ENCODE measurements at regions not wholly inside any gene's neighbourhood (a gene's known extent, or its start where the extent isn't known, plus 50 kb on each side); places are given as distances from the start of the nearest gene placed in this dataset.

DNA sequence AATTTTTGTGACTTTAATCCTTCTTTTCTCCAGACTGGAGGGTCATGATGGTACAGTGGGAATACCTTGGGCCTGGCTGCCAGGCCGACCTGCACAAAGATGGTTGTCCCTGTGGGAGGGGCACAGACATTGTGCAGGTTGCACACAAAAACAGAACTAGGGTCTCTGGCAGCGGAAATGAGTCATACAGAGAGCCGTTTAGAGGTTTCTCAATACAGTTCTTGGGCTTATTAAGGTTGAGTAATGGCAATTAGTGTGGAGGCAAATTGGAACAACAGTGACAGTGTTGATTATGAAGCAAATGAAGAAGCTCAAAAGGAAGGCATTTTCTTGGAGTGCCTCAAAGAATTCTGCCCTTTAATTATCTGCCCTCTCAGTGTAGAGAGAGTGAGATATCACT is 173.6 kb downstream of the TENT4A start:
- H3K27me3 ChIP-seq = no peaks in the 10 kb centered on the region
- H3K9ac ChIP-seq = no peak overlapping the region
- H3K4me3 ChIP-seq = no peak overlapping the region
- no peaks in the 10 kb centered on the region for H3K4me1 ChIP-seq
- H3K27ac ChIP-seq = no peak overlapping the region
- H4K20me1 ChIP-seq = no peaks in the 10 kb centered on the region
- no peaks in the 10 kb centered on the region for H3K36me3 ChIP-seq
- no peak overlapping the region for H3K4me2 ChIP-seq
- peaks cover 43% of the 10 kb centered on the region for H3K9me3 ChIP-seq
- TF ChIP-seq Cebpa-rat (IDR thresholded peaks at IDR 0.05) = no peak

DNA sequence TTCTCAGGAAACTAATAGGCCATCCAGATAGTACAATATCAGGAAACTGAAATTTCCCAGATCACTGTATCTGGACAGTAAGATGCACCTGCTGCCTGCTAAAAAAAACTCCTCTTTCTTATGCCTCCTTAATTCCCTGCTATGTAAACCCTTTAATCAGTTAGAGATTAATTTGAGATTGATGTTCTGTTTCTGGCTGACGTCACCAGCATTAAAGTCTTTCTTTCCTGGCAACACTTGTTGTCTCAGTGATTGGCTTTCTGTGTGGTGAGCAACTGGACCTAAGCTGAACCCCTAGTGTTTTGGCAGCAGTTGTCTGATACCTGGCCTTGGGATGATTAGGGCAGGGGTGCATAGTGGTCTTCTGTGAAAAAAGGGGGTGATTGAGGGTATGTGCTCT is 175.8 kb downstream of the TENT4A start:
- TF ChIP-seq Cebpa-rat (IDR thresholded peaks at IDR 0.05) = no peak

DNA sequence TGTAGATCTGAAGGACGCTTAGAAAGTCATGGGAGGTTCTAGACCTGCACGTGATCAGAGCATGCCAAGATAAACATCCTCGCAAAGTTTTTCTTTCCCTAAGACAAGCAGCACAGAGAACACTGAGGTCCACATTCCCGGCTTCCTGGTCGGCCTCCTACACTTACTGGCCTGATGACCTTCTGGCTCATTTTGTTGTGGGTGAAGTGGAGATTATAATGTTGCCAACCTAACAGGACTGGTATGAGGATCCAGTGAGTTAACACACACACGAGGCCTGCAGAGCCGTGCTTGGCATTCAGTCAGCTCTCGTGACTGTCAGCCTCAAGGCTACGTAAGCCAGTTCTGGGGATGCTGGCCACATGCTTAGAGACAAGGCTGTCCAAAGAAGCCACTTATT is 186.0 kb downstream of the TENT4A start:
- H3K9ac ChIP-seq = no peak overlapping the region
- H4K20me1 ChIP-seq = no peaks in the 10 kb centered on the region
- no peaks in the 10 kb centered on the region for H3K27me3 ChIP-seq
- no peak for TF ChIP-seq Cebpa-rat (IDR thresholded peaks at IDR 0.05)
- H3K27ac ChIP-seq = no peak overlapping the region
- no peaks in the 10 kb centered on the region for H3K36me3 ChIP-seq
- H3K4me1 ChIP-seq = no peaks in the 10 kb centered on the region
- H3K4me2 ChIP-seq = no peak overlapping the region
- 0 out of 2 replicates have a peak, but pooled peaks cover 5% of the 10 kb centered on the region for H3K9me3 ChIP-seq
- no peak overlapping the region for H3K4me3 ChIP-seq

More for the DNA sequence above, 175.8 kb downstream of the TENT4A start:
- H3K4me3 ChIP-seq = no peak overlapping the region
- H3K27ac ChIP-seq = no peak overlapping the region
- H3K9me3 ChIP-seq = peaks cover 43% of the 10 kb centered on the region
- no peaks in the 10 kb centered on the region for H3K4me1 ChIP-seq
- no peaks in the 10 kb centered on the region for H4K20me1 ChIP-seq
- no peak overlapping the region for H3K9ac ChIP-seq
- no peaks in the 10 kb centered on the region for H3K36me3 ChIP-seq
- no peaks in the 10 kb centered on the region for H3K27me3 ChIP-seq
- no peak overlapping the region for H3K4me2 ChIP-seq

DNA sequence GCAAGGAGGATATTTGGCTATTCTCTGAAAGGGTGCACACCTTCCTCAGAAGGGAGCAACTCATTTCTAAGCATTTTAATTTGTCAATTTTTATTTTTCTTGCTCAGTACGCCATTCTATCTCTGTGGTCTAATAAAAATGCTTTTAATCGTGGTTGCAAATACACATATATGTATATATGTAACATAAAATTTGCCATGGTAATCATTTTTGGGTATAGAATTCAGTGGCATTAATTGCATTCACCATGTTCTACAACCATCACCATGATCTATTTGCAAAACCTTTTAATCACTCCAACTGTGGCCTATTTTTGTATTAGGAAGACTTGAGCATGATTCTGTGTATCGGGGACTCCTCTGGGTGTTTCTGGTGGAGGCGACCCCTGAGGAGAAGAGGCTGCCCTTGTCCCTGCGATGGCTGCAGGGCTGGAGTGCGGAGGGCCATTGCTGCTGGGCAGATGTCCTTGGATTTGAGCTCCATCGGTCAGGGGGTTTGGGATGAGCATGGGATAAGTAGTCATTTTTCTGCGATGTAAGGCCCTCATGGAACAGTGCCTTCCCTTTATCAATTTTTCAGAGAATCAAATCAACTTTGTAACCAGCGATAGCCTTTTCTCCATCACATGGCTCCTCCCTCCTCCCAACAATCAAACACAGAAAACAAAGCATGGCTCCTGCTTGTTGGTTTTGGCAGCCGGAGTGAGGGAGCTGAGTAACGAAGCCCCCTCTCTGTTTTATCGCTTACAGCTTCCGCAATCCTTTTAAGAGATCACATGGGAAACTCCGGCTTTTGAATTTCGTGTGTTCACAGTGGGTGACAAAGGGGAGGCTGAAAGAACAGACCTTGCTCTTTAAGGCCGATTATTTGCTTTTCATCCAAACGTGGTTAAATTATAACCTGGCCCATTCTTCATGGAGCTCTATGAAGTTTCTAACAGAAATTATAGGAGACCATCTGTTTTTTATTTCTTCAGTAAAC is 187.3 kb downstream of the TENT4A start:
- TF ChIP-seq Cebpa-rat (IDR thresholded peaks at IDR 0.05) = no peak
- H3K4me1 ChIP-seq = no peaks in the 10 kb centered on the region
- no peaks in the 10 kb centered on the region for H3K27me3 ChIP-seq
- 0 out of 2 replicates have a peak, but pooled peaks cover 5% of the 10 kb centered on the region for H3K9me3 ChIP-seq
- no peak overlapping the region for H3K27ac ChIP-seq
- no peak overlapping the region for H3K4me3 ChIP-seq
- no peak overlapping the region for H3K9ac ChIP-seq
- H3K36me3 ChIP-seq = no peaks in the 10 kb centered on the region
- no peaks in the 10 kb centered on the region for H4K20me1 ChIP-seq
- H3K4me2 ChIP-seq = no peak overlapping the region

DNA sequence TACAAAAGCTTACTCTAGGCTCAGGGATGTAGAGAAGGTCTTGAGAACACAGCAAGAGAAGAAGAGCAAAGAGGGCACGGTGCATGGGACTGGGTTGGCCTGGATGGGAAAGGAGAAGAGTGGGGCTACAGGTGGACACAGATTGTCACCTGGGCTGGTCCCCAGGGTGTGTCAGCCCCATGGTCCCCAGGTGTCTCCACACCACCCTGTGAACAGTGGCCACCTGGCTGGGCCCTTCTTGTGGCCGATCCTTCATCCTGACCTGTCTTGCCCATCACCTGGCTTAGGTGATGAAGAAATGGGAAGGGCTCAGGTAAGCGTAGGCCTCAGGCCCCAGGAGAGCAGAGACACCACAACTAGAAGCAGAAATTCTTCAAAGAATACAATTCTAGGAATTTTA is 188.9 kb downstream of the TENT4A start:
- no peaks in the 10 kb centered on the region for H4K20me1 ChIP-seq
- H3K9ac ChIP-seq = no peak overlapping the region
- TF ChIP-seq Cebpa-rat (IDR thresholded peaks at IDR 0.05) = no peak
- no peak overlapping the region for H3K4me3 ChIP-seq
- no peak overlapping the region for H3K4me2 ChIP-seq
- no peaks in the 10 kb centered on the region for H3K4me1 ChIP-seq
- no peaks in the 10 kb centered on the region for H3K36me3 ChIP-seq
- 0 out of 2 replicates have a peak, but pooled peaks cover 5% of the 10 kb centered on the region for H3K9me3 ChIP-seq
- no peaks in the 10 kb centered on the region for H3K27me3 ChIP-seq
- no peak overlapping the region for H3K27ac ChIP-seq

DNA sequence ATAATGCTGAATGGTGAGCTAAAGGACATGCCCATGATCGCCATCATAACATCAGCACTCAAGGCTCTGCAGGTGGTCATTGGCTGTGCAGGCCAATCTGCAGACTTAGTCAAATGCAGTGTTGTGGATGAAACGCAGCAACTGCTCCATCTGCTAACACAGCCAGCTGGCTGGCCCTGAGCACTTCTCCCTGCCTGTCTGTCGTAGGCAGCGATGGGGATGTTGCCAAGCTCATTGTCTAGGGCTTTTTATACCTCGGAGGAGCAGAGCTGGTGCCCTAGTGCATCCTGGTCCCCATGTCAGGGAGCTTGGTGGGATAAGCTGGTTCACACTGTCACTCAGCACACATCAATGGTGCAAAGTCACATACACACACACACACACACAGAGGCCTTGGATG is 189.4 kb downstream of the TENT4A start:
- Histone ChIP-seq H3K4me1 (no peaks in the 10 kb centered on the region), H4K20me1 (no peaks in the 10 kb centered on the region), H3K9me3 (0 out of 2 replicates have a peak, but pooled peaks cover 5% of the 10 kb centered on the region), H3K9ac (no peak overlapping the region), H3K36me3 (no peaks in the 10 kb centered on the region), H3K27ac (no peak overlapping the region), H3K4me2 (no peak overlapping the region), H3K4me3 (no peak overlapping the region), H3K27me3 (no peaks in the 10 kb centered on the region)
- TF ChIP-seq Cebpa-rat (IDR thresholded peaks at IDR 0.05) = no peak

DNA sequence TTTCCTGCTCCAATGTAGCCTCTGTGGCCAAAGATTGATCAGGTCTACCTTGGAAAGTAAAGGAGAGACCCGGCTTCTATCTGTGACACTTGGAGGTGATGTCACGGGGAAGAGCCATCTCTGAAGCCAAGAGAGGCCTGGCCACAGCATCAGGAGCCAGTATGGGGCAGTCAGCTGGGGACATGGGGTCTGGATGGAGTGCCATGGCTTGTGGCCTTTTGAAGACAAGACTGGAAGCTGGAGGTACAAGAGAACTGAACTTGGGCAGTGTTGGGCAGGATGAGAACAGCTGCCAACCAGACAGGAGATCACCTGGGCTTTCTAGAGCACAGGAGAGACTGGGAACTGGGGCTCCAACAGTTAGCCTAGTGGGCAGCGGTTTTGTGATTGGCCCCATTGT is 190.7 kb downstream of the TENT4A start:
- no peaks in the 10 kb centered on the region for H3K27me3 ChIP-seq
- H3K4me2 ChIP-seq = no peak overlapping the region
- no peak overlapping the region for H3K9ac ChIP-seq
- H4K20me1 ChIP-seq = no peaks in the 10 kb centered on the region
- H3K9me3 ChIP-seq = no peaks in the 10 kb centered on the region
- H3K36me3 ChIP-seq = no peaks in the 10 kb centered on the region
- no peak overlapping the region for H3K4me3 ChIP-seq
- H3K4me1 ChIP-seq = no peaks in the 10 kb centered on the region
- H3K27ac ChIP-seq = no peak overlapping the region
- no peak for TF ChIP-seq Cebpa-rat (IDR thresholded peaks at IDR 0.05)

DNA sequence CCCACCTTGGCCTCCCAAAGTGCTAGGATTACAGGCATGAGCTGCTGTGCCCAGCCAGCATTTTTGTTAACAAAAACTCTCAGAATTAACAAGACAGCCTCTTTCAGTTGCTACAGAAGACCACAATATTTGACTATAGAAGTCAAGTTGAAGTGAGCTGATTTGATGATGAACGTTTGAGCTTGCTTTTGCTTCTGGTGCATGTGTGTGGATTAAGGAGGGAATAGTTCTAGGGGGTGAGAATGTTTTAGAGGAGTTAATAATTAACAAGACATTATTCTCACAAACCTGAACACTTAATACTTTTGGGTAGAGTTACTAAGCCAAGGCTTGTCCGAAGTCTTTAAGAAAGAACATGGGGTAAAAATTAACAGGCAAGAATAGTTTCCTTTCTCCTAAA is 191.6 kb downstream of the TENT4A start:
- Histone ChIP-seq H3K9ac (no peak overlapping the region), H3K4me3 (no peak overlapping the region), H4K20me1 (no peaks in the 10 kb centered on the region), H3K4me2 (no peak overlapping the region), H3K27ac (no peak overlapping the region), H3K27me3 (no peaks in the 10 kb centered on the region), H3K4me1 (no peaks in the 10 kb centered on the region), H3K36me3 (no peaks in the 10 kb centered on the region), H3K9me3 (no peaks in the 10 kb centered on the region)
- TF ChIP-seq Cebpa-rat (IDR thresholded peaks at IDR 0.05) = no peak

DNA sequence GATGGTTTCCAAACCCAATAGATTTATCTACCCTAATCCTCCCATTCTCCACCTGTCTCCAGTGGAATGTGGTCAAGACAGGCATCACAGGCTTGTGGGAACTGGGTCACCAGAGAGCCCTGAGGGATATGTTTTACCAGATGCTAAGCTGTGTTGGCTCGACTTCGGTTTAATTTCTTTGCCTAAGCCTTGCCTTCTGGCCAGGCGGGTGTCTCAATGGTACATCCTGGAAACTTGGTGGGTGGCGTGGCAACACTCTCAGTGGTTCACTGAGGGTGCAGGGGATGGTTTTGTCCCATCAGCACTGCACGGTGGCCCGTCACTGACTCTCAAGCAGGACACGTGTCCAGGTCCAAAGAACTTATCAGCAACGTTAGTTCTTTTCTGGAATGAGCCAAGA is 192.2 kb downstream of the TENT4A start:
- no peak for TF ChIP-seq Cebpa-rat (IDR thresholded peaks at IDR 0.05)
- no peak overlapping the region for H3K4me2 ChIP-seq
- no peaks in the 10 kb centered on the region for H3K9me3 ChIP-seq

DNA sequence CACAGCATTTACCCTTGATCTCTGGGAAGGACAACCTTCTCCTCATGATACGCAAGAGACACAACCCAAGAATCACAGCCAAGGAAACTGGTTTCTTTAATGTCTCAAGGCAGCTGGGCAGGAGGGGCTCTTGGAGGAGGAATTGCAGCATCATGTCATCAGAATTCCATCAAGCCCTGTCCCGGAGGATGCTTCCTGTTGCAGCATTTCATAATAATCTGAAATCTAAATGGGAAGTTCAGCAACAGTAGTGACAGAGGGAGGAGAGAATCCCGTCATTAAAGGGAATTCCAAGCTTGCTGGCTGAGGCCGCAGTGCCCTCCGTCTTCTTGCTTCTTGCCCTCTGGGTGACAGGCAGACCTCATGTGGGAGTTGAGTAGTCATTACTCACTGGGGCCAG is 192.7 kb downstream of the TENT4A start:
- Histone ChIP-seq H3K4me3 (no peak overlapping the region), H3K4me2 (no peak overlapping the region), H3K4me1 (no peaks in the 10 kb centered on the region), H3K9me3 (no peaks in the 10 kb centered on the region), H3K9ac (no peak overlapping the region), H3K27ac (no peak overlapping the region), H3K36me3 (no peaks in the 10 kb centered on the region), H3K27me3 (no peaks in the 10 kb centered on the region), H4K20me1 (no peaks in the 10 kb centered on the region)
- no peak for TF ChIP-seq Cebpa-rat (IDR thresholded peaks at IDR 0.05)

More for the DNA sequence above, 192.2 kb downstream of the TENT4A start:
- Histone ChIP-seq H4K20me1 (no peaks in the 10 kb centered on the region), H3K4me1 (no peaks in the 10 kb centered on the region), H3K4me3 (no peak overlapping the region), H3K27me3 (no peaks in the 10 kb centered on the region), H3K9ac (no peak overlapping the region), H3K27ac (no peak overlapping the region), H3K36me3 (no peaks in the 10 kb centered on the region)
